Astrocyte of the spinal cord (primary cell): ENCODE measurements at regions not wholly inside any gene's neighbourhood (a gene's known extent, or its start where the extent isn't known, plus 50 kb on each side); places are given as distances from the start of the nearest gene placed in this dataset.

ENCODE experiments used
- DNase-seq: peaks from one replicate; pipeline ENCODE4 v3.0.0; 2011; ENCODE audit warnings: low read depth, low spot score
- H3K4me3 ChIP-seq: 2 replicates; pipeline ENCODE4 v1.5.1; 2011; ENCODE audit warnings: low read depth, mild to moderate bottlenecking, low read length, moderate library complexity
- CTCF ChIP-seq: IDR thresholded peaks from 2 replicates; pipeline ENCODE4 v1.5.1; 2012; ENCODE audit warnings: low read depth, mild to moderate bottlenecking, low read length, inconsistent platforms
- in situ Hi-C: cut with HindIII; loops from 2 replicates; pipeline ENCODE4 v1.10.0; 2017; ENCODE audit warnings: low sequenced_read_pairs

GRCh38 chr14:100423317-100424010 lies 100.3 kb downstream of the SLC25A47 start:
- in situ Hi-C loops: loop anchor here (25.0 kb wide), 1 partner anchor 239 kb away; no protein-coding TSS in a partner anchor
- no peak for TF ChIP-seq CTCF
- DNase-seq: no peak
- no peak overlapping the region for H3K4me3 ChIP-seq

GRCh38 chr14:100424504-100425428 lies 101.6 kb downstream of the SLC25A47 start:
- TF ChIP-seq CTCF: no peak
- DNase-seq: no peak
- in situ Hi-C loops: loop anchor here (25.0 kb wide), 1 partner anchor 238 kb away; no protein-coding TSS in a partner anchor
- H3K4me3 ChIP-seq: no peak overlapping the region

GRCh38 chr14:100425429-100425827 lies 102.3 kb downstream of the SLC25A47 start:
- DNase-seq: no peak
- in situ Hi-C loops: no loop called here
- TF ChIP-seq CTCF: no peak
- no peak overlapping the region for H3K4me3 ChIP-seq

- H3K4me3 ChIP-seq: no peak overlapping the region
- TF ChIP-seq CTCF: no peak
- in situ Hi-C loops: no loop called here
- DNase-seq: no peak
Observed at GRCh38 chr14:100426314-100426713, 103.2 kb downstream of the SLC25A47 start.

GRCh38 chr14:100427166-100427565 lies 104.0 kb downstream of the SLC25A47 start:
- TF ChIP-seq CTCF: no peak
- DNase-seq: no peak
- in situ Hi-C loops: no loop called here
- H3K4me3 ChIP-seq: no peak overlapping the region

GRCh38 chr14:100428727-100429126 lies 105.6 kb downstream of the SLC25A47 start:
- H3K4me3 ChIP-seq: no peak overlapping the region
- in situ Hi-C loops: no loop called here
- TF ChIP-seq CTCF: no peak
- DNase-seq: peak; percentile 85
